GM23338 (cell line): ENCODE measurements at regions not wholly inside any gene's neighbourhood (a gene's known extent, or its start where the extent isn't known, plus 50 kb on each side); places are given as distances from the start of the nearest gene placed in this dataset.

ENCODE experiments used
- ATAC-seq: fragments of 200-7000 bp; cut with Tn5 transposase; 3 replicates; pipeline ENCODE4 v1.9.1; 2020
- DNase-seq: peaks from one replicate; pipeline ENCODE4 v3.0.0-alpha.2; 2015; ENCODE audit warnings: low spot score
- H2AFZ ChIP-seq: fragments of 200-600 bp; sonication (generic); 2 replicates; pipeline ENCODE4 v1.8.0; 2016; ENCODE audit warnings: antibody characterized with exemption, mild to moderate bottlenecking, moderate library complexity
- H3F3A ChIP-seq: fragments of 200-600 bp; sonication (generic); replicated peaks from 2 replicates; pipeline ENCODE4 v1.8.0; 2017; ENCODE audit warnings: antibody characterized with exemption, mixed run types, low read depth
- H3K27ac ChIP-seq: fragments of 200-600 bp; sonication (generic); 2 replicates; pipeline ENCODE4 v1.6.1; 2016; ENCODE audit warnings: low read depth
- H3K27me3 ChIP-seq: fragments of 200-600 bp; sonication (generic); 2 replicates; pipeline ENCODE4 v1.8.0; 2016; ENCODE audit warnings: mild to moderate bottlenecking, mixed run types, moderate library complexity; ENCODE audit not compliant: insufficient read depth
- H3K36me3 ChIP-seq: fragments of 200-600 bp; sonication (generic); 2 replicates; pipeline ENCODE4 v1.8.0; 2016; ENCODE audit warnings: mild to moderate bottlenecking; ENCODE audit not compliant: insufficient read depth
- H3K4me1 ChIP-seq: fragments of 200-600 bp; sonication (generic); 2 replicates; pipeline ENCODE4 v1.8.0; 2016; ENCODE audit warnings: mild to moderate bottlenecking, moderate library complexity; ENCODE audit not compliant: insufficient read depth
- H3K4me2 ChIP-seq: fragments of 200-600 bp; sonication (generic); 2 replicates; pipeline ENCODE4 v1.7.1; 2017; ENCODE audit warnings: mixed run types
- H3K4me3 ChIP-seq: fragments of 200-600 bp; sonication (generic); 2 replicates; pipeline ENCODE4 v1.6.1; 2016; ENCODE audit warnings: mixed run types
- H3K79me2 ChIP-seq: fragments of 200-600 bp; sonication (generic); replicated peaks from 2 replicates; pipeline ENCODE4 v1.8.0; 2017; ENCODE audit warnings: mild to moderate bottlenecking; ENCODE audit not compliant: insufficient read depth
- H3K9me2 ChIP-seq: fragments of 200-600 bp; sonication (generic); 2 replicates; pipeline ENCODE4 v1.8.0; 2017; ENCODE audit not compliant: insufficient read depth
- H4K20me1 ChIP-seq: fragments of 200-600 bp; sonication (generic); replicated peaks from 2 replicates; pipeline ENCODE4 v1.8.0; 2017; ENCODE audit warnings: mild to moderate bottlenecking; ENCODE audit not compliant: insufficient read depth
- H3K27ac Mint-ChIP-seq: 2 replicates; pipeline ENCODE4 v1.8.0; 2020; ENCODE audit warnings: inconsistent platforms, mild to moderate bottlenecking, moderate library complexity, mixed read lengths
- H3K27me3 Mint-ChIP-seq: 3 replicates; pipeline ENCODE4 v1.8.0; 2022; ENCODE audit warnings: low read depth, mild to moderate bottlenecking, moderate library complexity, mixed read lengths, inconsistent platforms; ENCODE audit not compliant: insufficient read depth, poor library complexity
- H3K36me3 Mint-ChIP-seq: 3 replicates; pipeline ENCODE4 v1.8.0; 2021; ENCODE audit warnings: low read depth, mild to moderate bottlenecking, inconsistent platforms, moderate library complexity, mixed read lengths
- H3K4me1 Mint-ChIP-seq: 3 replicates; pipeline ENCODE4 v1.8.0; 2020; ENCODE audit warnings: mild to moderate bottlenecking, inconsistent platforms, mixed read lengths
- H3K4me3 Mint-ChIP-seq: 3 replicates; pipeline ENCODE4 v1.8.0; 2021; ENCODE audit warnings: moderate library complexity, mild to moderate bottlenecking, inconsistent platforms, mixed read lengths
- H3K9me3 Mint-ChIP-seq: 3 replicates; pipeline ENCODE4 v1.8.0; 2020; ENCODE audit warnings: moderate library complexity, mild to moderate bottlenecking, inconsistent platforms, mixed read lengths
- EZH2 ChIP-seq: fragments of 200-600 bp; sonication (generic); IDR thresholded peaks from one replicate; pipeline ENCODE4 v1.8.0; 2017; ENCODE audit warnings: antibody characterized with exemption, mild to moderate bottlenecking, low read depth; ENCODE audit not compliant: unreplicated experiment
- EZH2phosphoT487 ChIP-seq: fragments of 200-600 bp; sonication (generic); IDR thresholded peaks from one replicate; pipeline ENCODE4 v1.8.1; 2018; ENCODE audit warnings: antibody characterized with exemption; ENCODE audit not compliant: unreplicated experiment
- POLR2AphosphoS5 ChIP-seq: IDR thresholded peaks from 2 replicates; pipeline ENCODE4 v1.6.1; 2016; ENCODE audit warnings: antibody characterized with exemption, low read depth
- STAT1 ChIP-seq: IDR thresholded peaks from one replicate; pipeline ENCODE4 v1.6.1; 2016; ENCODE audit warnings: antibody characterized with exemption; ENCODE audit not compliant: unreplicated experiment
- ZNF114 ChIP-seq: fragments of 250-450 bp; sonication (Bioruptor Pico); IDR thresholded peaks from 2 replicates; pipeline ENCODE4 v1.5.0; 2020; ENCODE audit warnings: mild to moderate bottlenecking, moderate library complexity
- ZNF331 ChIP-seq: fragments of 250-450 bp; sonication (Bioruptor Pico); IDR thresholded peaks from 2 replicates; pipeline ENCODE4 v1.5.0; 2020; ENCODE audit warnings: low read depth, mild to moderate bottlenecking, moderate library complexity
- TF ChIP-seq, protein P1 (sequence below): IDR thresholded peaks from 2 replicates; pipeline ENCODE4 v1.6.1; 2016; ENCODE audit warnings: antibody characterized with exemption
- TF ChIP-seq, protein P2 (sequence below), 2 experiments: fragments of 200-600 bp in 1 of 2; sonication (generic) in 1 of 2; conservative IDR thresholded peaks; 2 replicates each; pipeline versions ENCODE4 v1.5.1 to v1.6.1; 2016 to 2017; ENCODE audit warnings: antibody characterized with exemption in 2 of 2, low read depth in 2 of 2, mild to moderate bottlenecking in 2 of 2, moderate library complexity in 1 of 2

DNA sequence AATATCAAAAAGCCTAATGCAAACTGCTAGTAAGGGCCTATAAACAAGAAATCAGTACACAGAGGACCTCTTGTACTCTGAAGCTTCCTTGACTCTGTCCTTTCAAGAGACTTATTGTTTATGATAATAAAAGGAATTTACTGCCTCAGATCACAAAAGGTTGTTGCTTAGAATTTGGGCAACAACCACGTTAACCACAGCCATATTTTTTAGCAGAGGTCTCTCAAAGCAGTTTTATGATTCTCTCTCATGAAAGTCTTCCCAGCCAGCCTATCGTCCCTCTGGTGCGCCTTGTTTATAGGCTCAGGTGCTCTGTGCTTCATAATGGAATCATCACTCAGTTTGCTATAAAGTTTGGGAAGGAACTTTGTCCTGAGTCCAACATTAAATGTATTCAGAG is 270.6 kb downstream of the RCHY1 start (continued):
- TF ChIP-seq, protein P1, sequence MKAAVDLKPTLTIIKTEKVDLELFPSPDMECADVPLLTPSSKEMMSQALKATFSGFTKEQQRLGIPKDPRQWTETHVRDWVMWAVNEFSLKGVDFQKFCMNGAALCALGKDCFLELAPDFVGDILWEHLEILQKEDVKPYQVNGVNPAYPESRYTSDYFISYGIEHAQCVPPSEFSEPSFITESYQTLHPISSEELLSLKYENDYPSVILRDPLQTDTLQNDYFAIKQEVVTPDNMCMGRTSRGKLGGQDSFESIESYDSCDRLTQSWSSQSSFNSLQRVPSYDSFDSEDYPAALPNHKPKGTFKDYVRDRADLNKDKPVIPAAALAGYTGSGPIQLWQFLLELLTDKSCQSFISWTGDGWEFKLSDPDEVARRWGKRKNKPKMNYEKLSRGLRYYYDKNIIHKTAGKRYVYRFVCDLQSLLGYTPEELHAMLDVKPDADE, result no peak
- TF ChIP-seq POLR2AphosphoS5 (no peak), STAT1 (no peak), ZNF114 (no peak), ZNF331 (no peak), EZH2 (no peak)

DNA sequence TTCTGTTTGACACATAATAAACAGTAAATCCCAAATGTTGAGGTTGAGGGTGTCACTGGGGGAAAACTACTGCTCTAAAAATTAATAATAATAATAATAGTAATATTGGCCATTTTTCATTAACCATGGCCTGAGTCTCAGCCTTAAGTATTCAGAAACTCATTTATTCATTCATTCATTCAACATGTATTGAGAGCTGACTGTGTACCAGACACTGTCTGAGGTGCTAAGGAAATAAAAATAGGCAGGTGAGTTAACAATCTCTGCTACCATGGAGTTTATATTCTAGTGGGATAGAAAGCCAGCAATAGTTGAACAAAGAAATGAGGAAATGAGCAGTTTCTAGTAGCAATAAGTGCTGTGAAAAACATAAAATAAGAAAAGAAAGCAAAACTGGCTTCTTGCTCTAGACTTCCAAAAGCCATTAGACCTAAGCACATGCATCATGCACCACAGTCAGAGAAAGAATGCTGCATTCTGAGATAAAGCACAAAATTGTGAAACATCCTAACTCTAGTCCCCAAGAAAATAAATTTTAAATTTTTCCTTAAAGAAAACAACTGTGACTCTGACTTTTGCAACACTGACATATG is 278.7 kb downstream of the RCHY1 start:
- Histone ChIP-seq H4K20me1 (no peaks in the 10 kb centered on the region), H3F3A (no peaks in the 10 kb centered on the region), H3K4me3 (no peak overlapping the region), H3K36me3 (peaks cover 3% of the 10 kb centered on the region; the same call in 1 of the 2 replicates), H3K9me2 (no peaks in the 10 kb centered on the region), H3K27me3 (no peaks in the 10 kb centered on the region), H2AFZ (no peak overlapping the region), H3K27ac (no peak overlapping the region), H3K4me1 (no peaks in the 10 kb centered on the region), H3K4me2 (no peak overlapping the region), H3K79me2 (no peaks in the 10 kb centered on the region)
- H3K27ac Mint-ChIP-seq, result no peak overlapping the region
- H3K4me3 Mint-ChIP-seq, result no peak overlapping the region
- peaks cover 22% of the 10 kb centered on the region for H3K9me3 Mint-ChIP-seq
- H3K4me1 Mint-ChIP-seq, result peaks cover 2% of the 10 kb centered on the region; the same call in 2 of the 3 replicates
- DNase-seq, result no peak
- ATAC-seq, result no peak
- no peak for TF ChIP-seq EZH2phosphoT487
- no peak for TF ChIP-seq STAT1
- TF ChIP-seq, protein P2, sequence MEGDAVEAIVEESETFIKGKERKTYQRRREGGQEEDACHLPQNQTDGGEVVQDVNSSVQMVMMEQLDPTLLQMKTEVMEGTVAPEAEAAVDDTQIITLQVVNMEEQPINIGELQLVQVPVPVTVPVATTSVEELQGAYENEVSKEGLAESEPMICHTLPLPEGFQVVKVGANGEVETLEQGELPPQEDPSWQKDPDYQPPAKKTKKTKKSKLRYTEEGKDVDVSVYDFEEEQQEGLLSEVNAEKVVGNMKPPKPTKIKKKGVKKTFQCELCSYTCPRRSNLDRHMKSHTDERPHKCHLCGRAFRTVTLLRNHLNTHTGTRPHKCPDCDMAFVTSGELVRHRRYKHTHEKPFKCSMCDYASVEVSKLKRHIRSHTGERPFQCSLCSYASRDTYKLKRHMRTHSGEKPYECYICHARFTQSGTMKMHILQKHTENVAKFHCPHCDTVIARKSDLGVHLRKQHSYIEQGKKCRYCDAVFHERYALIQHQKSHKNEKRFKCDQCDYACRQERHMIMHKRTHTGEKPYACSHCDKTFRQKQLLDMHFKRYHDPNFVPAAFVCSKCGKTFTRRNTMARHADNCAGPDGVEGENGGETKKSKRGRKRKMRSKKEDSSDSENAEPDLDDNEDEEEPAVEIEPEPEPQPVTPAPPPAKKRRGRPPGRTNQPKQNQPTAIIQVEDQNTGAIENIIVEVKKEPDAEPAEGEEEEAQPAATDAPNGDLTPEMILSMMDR (conservative IDR thresholded peaks at IDR 0.05; ENCODE audit: low read depth in 2 of 2), result no peak
- no peaks in the 10 kb centered on the region for H3K27me3 Mint-ChIP-seq
- peaks cover 12% of the 10 kb centered on the region; the same call in 1 of the 3 replicates for H3K36me3 Mint-ChIP-seq

DNA sequence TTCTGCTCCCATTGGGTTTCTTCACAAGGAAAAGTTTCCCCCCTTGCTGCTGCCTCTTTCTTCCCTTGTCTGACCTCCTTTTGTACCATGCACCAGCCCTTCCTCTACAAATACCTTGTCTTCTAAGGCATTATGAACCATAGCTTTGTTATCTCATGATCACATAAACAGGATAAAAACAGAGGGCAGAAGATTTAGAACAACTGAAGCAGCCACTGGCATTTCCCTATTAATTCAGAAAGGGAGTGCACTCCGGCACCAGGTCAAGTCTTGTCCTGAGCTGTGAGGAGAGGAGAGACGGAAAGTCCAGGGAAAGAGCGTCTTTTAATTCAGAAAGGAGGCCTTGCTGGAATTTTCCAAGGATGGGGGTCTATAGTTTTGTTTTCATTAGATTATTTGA is 281.7 kb downstream of the RCHY1 start:
- Mint-ChIP-seq H3K27me3 (no peaks in the 10 kb centered on the region), H3K4me3 (no peak overlapping the region), H3K27ac (no peak overlapping the region), H3K4me1 (peaks cover 12% of the 10 kb centered on the region; the same call in 2 of the 3 replicates), H3K36me3 (peaks cover 6% of the 10 kb centered on the region; the same call in 1 of the 3 replicates), H3K9me3 (peaks cover 8% of the 10 kb centered on the region)
- no peak overlapping the region for H3K4me3 ChIP-seq
- H4K20me1 ChIP-seq, result no peaks in the 10 kb centered on the region
- no peak for DNase-seq
- no peak overlapping the region for H3K27ac ChIP-seq
- H3K9me2 ChIP-seq, result no peaks in the 10 kb centered on the region
- H3K27me3 ChIP-seq, result no peaks in the 10 kb centered on the region
- H3K4me1 ChIP-seq, result peaks cover 7% of the 10 kb centered on the region; the same call in 1 of the 2 replicates
- no peaks in the 10 kb centered on the region for H3K79me2 ChIP-seq
- H3K36me3 ChIP-seq, result no peaks in the 10 kb centered on the region
- no peak for ATAC-seq
- no peak overlapping the region for H2AFZ ChIP-seq
- H3F3A ChIP-seq, result no peaks in the 10 kb centered on the region
- no peak overlapping the region for H3K4me2 ChIP-seq
- TF ChIP-seq, protein P2 (conservative IDR thresholded peaks at IDR 0.05; ENCODE audit: low read depth in 2 of 2), result no peak
- TF ChIP-seq POLR2AphosphoS5 (no peak), EZH2 (no peak), ZNF331 (no peak)
